Ectodermal cell (in vitro differentiated cells): ENCODE measurements at regions not wholly inside any gene's neighbourhood (a gene's known extent, or its start where the extent isn't known, plus 50 kb on each side); places are given as distances from the start of the nearest gene placed in this dataset.

Source experiments
- H3K27ac ChIP-seq: 2 replicates; pipeline ENCODE4 v1.7.0; 2013; ENCODE audit warnings: mild to moderate bottlenecking, low read depth, low read length; ENCODE audit not compliant: insufficient read depth, poor library complexity, severe bottlenecking
- H3K27me3 ChIP-seq: 2 replicates; pipeline ENCODE4 v1.7.0; 2013; ENCODE audit warnings: mild to moderate bottlenecking, low read length; ENCODE audit not compliant: insufficient read depth, control insufficient read depth, poor library complexity, severe bottlenecking
- H3K36me3 ChIP-seq: one replicate; pipeline ENCODE4 v1.7.0; 2013; ENCODE audit warnings: low read length; ENCODE audit not compliant: control insufficient read depth, insufficient read depth
- H3K4me1 ChIP-seq: one replicate; pipeline ENCODE4 v1.7.0; 2013; ENCODE audit warnings: low read length; ENCODE audit not compliant: control insufficient read depth, insufficient read depth
- H3K4me3 ChIP-seq: 2 replicates; pipeline ENCODE4 v1.7.0; 2013; ENCODE audit warnings: low read depth, low read length, control low read depth; ENCODE audit not compliant: insufficient read depth
- H3K9me3 ChIP-seq: 2 replicates; pipeline ENCODE4 v1.7.0; 2013; ENCODE audit warnings: mild to moderate bottlenecking, low read length, moderate library complexity; ENCODE audit not compliant: control insufficient read depth
- WGBS, 2 experiments: methylation state at CpG; one replicate each; pipeline ENCODE4 v1.1.7; 2013; ENCODE audit warnings: missing lambda C conversion rate in 2 of 2; 5-methylcytosine and 5-hydroxymethylcytosine counted together

GRCh38 chr11:42552786-42553185, 759.0 kb upstream of the API5 start:
- H3K4me1 ChIP-seq, result no peaks in the 10 kb centered on the region

GRCh38 chr11:42555190-42555589, 756.6 kb upstream of the API5 start:
- no peak overlapping the region for H3K4me3 ChIP-seq
- no peaks in the 10 kb centered on the region for H3K36me3 ChIP-seq
- H3K4me1 ChIP-seq, result no peaks in the 10 kb centered on the region
- H3K27ac ChIP-seq, result no peak overlapping the region
- no peaks in the 10 kb centered on the region for H3K27me3 ChIP-seq
- no peaks in the 10 kb centered on the region for H3K9me3 ChIP-seq
- WGBS, 2 experiments, result 90 to 91% methylated on average over 2 of the region's 2 CpGs

More at GRCh38 chr11:42552786-42553185, 759.0 kb upstream of the API5 start:
- Histone ChIP-seq H3K27me3 (no peaks in the 10 kb centered on the region), H3K27ac (no peak overlapping the region), H3K4me3 (no peak overlapping the region), H3K9me3 (no peaks in the 10 kb centered on the region), H3K36me3 (no peaks in the 10 kb centered on the region)
- WGBS, 2 experiments, result 91 to 95% methylated on average over 3 of the region's 3 CpGs

GRCh38 chr11:42571131-42571877, 740.5 kb upstream of the API5 start:
- H3K27ac ChIP-seq, result no peak overlapping the region
- H3K9me3 ChIP-seq, result no peaks in the 10 kb centered on the region
- H3K4me1 ChIP-seq, result no peaks in the 10 kb centered on the region
- no peaks in the 10 kb centered on the region for H3K27me3 ChIP-seq
- no peaks in the 10 kb centered on the region for H3K36me3 ChIP-seq
- H3K4me3 ChIP-seq, result no peak overlapping the region
- WGBS, 2 experiments, result 71 to 80% methylated on average over 11 to 12 of the region's 12 CpGs

GRCh38 chr11:42571878-42572610, 739.8 kb upstream of the API5 start:
- Histone ChIP-seq H3K9me3 (no peaks in the 10 kb centered on the region), H3K36me3 (no peaks in the 10 kb centered on the region), H3K4me1 (no peaks in the 10 kb centered on the region), H3K27me3 (no peaks in the 10 kb centered on the region), H3K27ac (no peak overlapping the region), H3K4me3 (no peak overlapping the region)
- WGBS, 2 experiments, result 89 to 95% methylated on average over 3 to 5 of the region's 5 CpGs

GRCh38 chr11:42576318-42576717, 735.5 kb upstream of the API5 start:
- Histone ChIP-seq H3K4me3 (no peak overlapping the region), H3K27ac (no peak overlapping the region), H3K36me3 (no peaks in the 10 kb centered on the region), H3K27me3 (no peaks in the 10 kb centered on the region), H3K9me3 (no peaks in the 10 kb centered on the region), H3K4me1 (no peaks in the 10 kb centered on the region)
- 89 to 90% methylated on average over 3 of the region's 3 CpGs for WGBS, 2 experiments

GRCh38 chr11:42589286-42589685, 722.5 kb upstream of the API5 start:
- H3K27me3 ChIP-seq, result no peaks in the 10 kb centered on the region
- no peaks in the 10 kb centered on the region for H3K9me3 ChIP-seq
- 89 to 90% methylated on average over 2 of the region's 2 CpGs for WGBS, 2 experiments
- no peaks in the 10 kb centered on the region for H3K36me3 ChIP-seq
- no peak overlapping the region for H3K4me3 ChIP-seq
- H3K27ac ChIP-seq, result no peak overlapping the region
- H3K4me1 ChIP-seq, result no peaks in the 10 kb centered on the region

GRCh38 chr11:42591841-42592240, 720.0 kb upstream of the API5 start:
- Histone ChIP-seq H3K9me3 (no peaks in the 10 kb centered on the region), H3K4me3 (no peak overlapping the region), H3K4me1 (no peaks in the 10 kb centered on the region), H3K27ac (no peak overlapping the region), H3K27me3 (no peaks in the 10 kb centered on the region), H3K36me3 (no peaks in the 10 kb centered on the region)
- WGBS, 2 experiments, result 94 to 100% methylated on average over 2 of the region's 2 CpGs

GRCh38 chr11:42593441-42593840, 718.4 kb upstream of the API5 start:
- 94 to 95% methylated on average over 2 of the region's 2 CpGs for WGBS, 2 experiments
- Histone ChIP-seq H3K27ac (no peak overlapping the region), H3K9me3 (no peaks in the 10 kb centered on the region), H3K27me3 (no peaks in the 10 kb centered on the region), H3K4me1 (no peaks in the 10 kb centered on the region), H3K4me3 (no peak overlapping the region), H3K36me3 (no peaks in the 10 kb centered on the region)

GRCh38 chr11:42595876-42596275, 715.9 kb upstream of the API5 start:
- 23 to 30% methylated on average over 2 of the region's 2 CpGs for WGBS, 2 experiments
- no peaks in the 10 kb centered on the region for H3K9me3 ChIP-seq
- no peaks in the 10 kb centered on the region for H3K27me3 ChIP-seq
- H3K4me3 ChIP-seq, result no peak overlapping the region
- no peaks in the 10 kb centered on the region for H3K4me1 ChIP-seq
- H3K27ac ChIP-seq, result no peak overlapping the region
- no peaks in the 10 kb centered on the region for H3K36me3 ChIP-seq

GRCh38 chr11:42596576-42597145, 715.1 kb upstream of the API5 start:
- no peaks in the 10 kb centered on the region for H3K4me1 ChIP-seq
- no peak overlapping the region for H3K4me3 ChIP-seq
- 87% methylated on average over 6 to 7 of the region's 7 CpGs for WGBS, 2 experiments
- no peak overlapping the region for H3K27ac ChIP-seq
- H3K27me3 ChIP-seq, result no peaks in the 10 kb centered on the region
- no peaks in the 10 kb centered on the region for H3K9me3 ChIP-seq
- H3K36me3 ChIP-seq, result no peaks in the 10 kb centered on the region
